ENCODE measurements at regions not wholly inside any gene's neighbourhood (a gene's known extent, or its start where the extent isn't known, plus 50 kb on each side); places are given as distances from the start of the nearest gene placed in this dataset.

GRCh38 chr3:177688152-177688551 lies 490.9 kb upstream of the TBL1XR1 start:
- no peak overlapping the region for H3K9ac ChIP-seq (ENCODE audit: insufficient read length)
- no peaks in the 10 kb centered on the region for H3K9me3 ChIP-seq (ENCODE audit: low read depth, low read length)

GRCh38 chr3:177689077-177689476 lies 491.8 kb upstream of the TBL1XR1 start:
- DNase-seq (ENCODE audit: low read depth, low spot score): no peak
- Histone ChIP-seq H3K9ac (ENCODE audit: insufficient read length) (no peak overlapping the region), H3K9me3 (ENCODE audit: low read depth, low read length) (no peaks in the 10 kb centered on the region), H3K27ac (no peak overlapping the region), H3K4me3 (no peak overlapping the region), H3K36me3 (ENCODE audit: insufficient read depth, low read length) (no peaks in the 10 kb centered on the region)
- TF ChIP-seq EZH2 (IDR thresholded peaks at IDR 0.05) (no peak), POLR2AphosphoS5 (IDR thresholded peaks at IDR 0.05; ENCODE audit: borderline replicate concordance, low read depth, low read length) (no peak), FOXP2 (optimal IDR thresholded peaks at IDR 0.05; ENCODE audit: control extremely low read depth, extremely low read length, insufficient read depth) (no peak)

More at GRCh38 chr3:177688152-177688551, 490.9 kb upstream of the TBL1XR1 start:
- DNase-seq (ENCODE audit: low read depth, low spot score): no peak
- TF ChIP-seq EZH2 (IDR thresholded peaks at IDR 0.05) (no peak), FOXP2 (optimal IDR thresholded peaks at IDR 0.05; ENCODE audit: control extremely low read depth, extremely low read length, insufficient read depth) (no peak), POLR2AphosphoS5 (IDR thresholded peaks at IDR 0.05; ENCODE audit: borderline replicate concordance, low read depth, low read length) (no peak)
- Histone ChIP-seq H3K36me3 (ENCODE audit: insufficient read depth, low read length) (no peaks in the 10 kb centered on the region), H3K4me3 (no peak overlapping the region), H3K27ac (no peak overlapping the region)

GRCh38 chr3:177689869-177690268 lies 492.6 kb upstream of the TBL1XR1 start:
- Histone ChIP-seq H3K27ac (no peak overlapping the region), H3K9ac (ENCODE audit: insufficient read length) (no peak overlapping the region), H3K9me3 (ENCODE audit: low read depth, low read length) (no peaks in the 10 kb centered on the region), H3K4me3 (no peak overlapping the region), H3K36me3 (ENCODE audit: insufficient read depth, low read length) (no peaks in the 10 kb centered on the region)
- DNase-seq (ENCODE audit: low read depth, low spot score): no peak
- no peak for TF ChIP-seq EZH2 (IDR thresholded peaks at IDR 0.05)
- TF ChIP-seq POLR2AphosphoS5 (IDR thresholded peaks at IDR 0.05; ENCODE audit: borderline replicate concordance, low read depth, low read length): no peak
- no peak for TF ChIP-seq FOXP2 (optimal IDR thresholded peaks at IDR 0.05; ENCODE audit: control extremely low read depth, extremely low read length, insufficient read depth)

GRCh38 chr3:177690306-177690705 lies 493.0 kb upstream of the TBL1XR1 start:
- Histone ChIP-seq H3K36me3 (ENCODE audit: insufficient read depth, low read length) (no peaks in the 10 kb centered on the region), H3K4me3 (no peak overlapping the region), H3K9me3 (ENCODE audit: low read depth, low read length) (no peaks in the 10 kb centered on the region), H3K27ac (no peak overlapping the region), H3K9ac (ENCODE audit: insufficient read length) (no peak overlapping the region)
- TF ChIP-seq POLR2AphosphoS5 (IDR thresholded peaks at IDR 0.05; ENCODE audit: borderline replicate concordance, low read depth, low read length) (no peak), FOXP2 (optimal IDR thresholded peaks at IDR 0.05; ENCODE audit: control extremely low read depth, extremely low read length, insufficient read depth) (no peak), EZH2 (IDR thresholded peaks at IDR 0.05) (no peak)
- no peak for DNase-seq (ENCODE audit: low read depth, low spot score)

- H3K9ac ChIP-seq (ENCODE audit: insufficient read length): no peak overlapping the region
- H3K27ac ChIP-seq: no peak overlapping the region
- no peaks in the 10 kb centered on the region for H3K36me3 ChIP-seq (ENCODE audit: insufficient read depth, low read length)
- TF ChIP-seq EZH2 (IDR thresholded peaks at IDR 0.05): no peak
- TF ChIP-seq POLR2AphosphoS5 (IDR thresholded peaks at IDR 0.05; ENCODE audit: borderline replicate concordance, low read depth, low read length): no peak
- no peak for TF ChIP-seq FOXP2 (optimal IDR thresholded peaks at IDR 0.05; ENCODE audit: control extremely low read depth, extremely low read length, insufficient read depth)
- H3K9me3 ChIP-seq (ENCODE audit: low read depth, low read length): no peaks in the 10 kb centered on the region
- DNase-seq (ENCODE audit: low read depth, low spot score): no peak
- H3K4me3 ChIP-seq: no peak overlapping the region
These were observed 495.2 kb upstream of the TBL1XR1 start for GRCh38 chr3:177692304-177692975.

GRCh38 chr3:177693616-177694264 lies 496.5 kb upstream of the TBL1XR1 start:
- H3K27ac ChIP-seq: peak overlapping the region; percentile 74
- H3K9me3 ChIP-seq (ENCODE audit: low read depth, low read length): no peaks in the 10 kb centered on the region
- peak overlapping the region; percentile 1 for H3K9ac ChIP-seq (ENCODE audit: insufficient read length)
- no peak for DNase-seq (ENCODE audit: low read depth, low spot score)
- H3K4me3 ChIP-seq: peak overlapping the region; percentile 52
- no peaks in the 10 kb centered on the region for H3K36me3 ChIP-seq (ENCODE audit: insufficient read depth, low read length)
- TF ChIP-seq FOXP2 (optimal IDR thresholded peaks at IDR 0.05; ENCODE audit: control extremely low read depth, extremely low read length, insufficient read depth): peak; percentile 34
- TF ChIP-seq EZH2 (IDR thresholded peaks at IDR 0.05): no peak
- TF ChIP-seq POLR2AphosphoS5 (IDR thresholded peaks at IDR 0.05; ENCODE audit: borderline replicate concordance, low read depth, low read length): no peak

- H3K27ac ChIP-seq: peak overlapping the region; percentile 74
- no peaks in the 10 kb centered on the region for H3K9me3 ChIP-seq (ENCODE audit: low read depth, low read length)
- peak overlapping the region; percentile 1 for H3K9ac ChIP-seq (ENCODE audit: insufficient read length)
- H3K4me3 ChIP-seq: peak overlapping the region; percentile 52
- peak; percentile 92 for DNase-seq (ENCODE audit: low read depth, low spot score)
- no peaks in the 10 kb centered on the region for H3K36me3 ChIP-seq (ENCODE audit: insufficient read depth, low read length)
- TF ChIP-seq EZH2 (IDR thresholded peaks at IDR 0.05) (no peak), FOXP2 (optimal IDR thresholded peaks at IDR 0.05; ENCODE audit: control extremely low read depth, extremely low read length, insufficient read depth) (peak; percentile 83)
These were observed 497.0 kb upstream of the TBL1XR1 start for GRCh38 chr3:177694316-177694715.

GRCh38 chr3:177694951-177695350 lies 497.7 kb upstream of the TBL1XR1 start:
- Histone ChIP-seq H3K9me3 (ENCODE audit: low read depth, low read length) (no peaks in the 10 kb centered on the region), H3K36me3 (ENCODE audit: insufficient read depth, low read length) (no peaks in the 10 kb centered on the region), H3K4me3 (peak overlapping the region; percentile 52), H3K9ac (ENCODE audit: insufficient read length) (no peak overlapping the region), H3K27ac (peak overlapping the region; percentile 74)
- TF ChIP-seq EZH2 (IDR thresholded peaks at IDR 0.05) (no peak), FOXP2 (optimal IDR thresholded peaks at IDR 0.05; ENCODE audit: control extremely low read depth, extremely low read length, insufficient read depth) (no peak), POLR2AphosphoS5 (IDR thresholded peaks at IDR 0.05; ENCODE audit: borderline replicate concordance, low read depth, low read length) (no peak)
- DNase-seq (ENCODE audit: low read depth, low spot score): no peak

All from SK-N-MC (cell line).